Endothelial cell of umbilical vein (primary cell): ENCODE measurements at regions not wholly inside any gene's neighbourhood (a gene's known extent, or its start where the extent isn't known, plus 50 kb on each side); places are given as distances from the start of the nearest gene placed in this dataset.

Source experiments
- BruUV-seq: library from RNA; stranded (reverse); fragments of 400-500 nt; replicated peaks from 2 replicates; lab custom pipeline; 2021; lab: Mats Ljungman, UMichigan
- CTCF ChIA-PET: fragments of 300-600, 350-600 bp; sonication (Branson Sonifier 250); formaldehyde crosslinking; loops from one replicate; lab custom pipeline; 2021; ENCODE audit warnings: antibody characterized with exemption, inconsistent platforms; lab: Charles Lee
- POLR2A ChIA-PET: fragments of 300-600, 350-600 bp; sonication (Branson Sonifier 250); formaldehyde crosslinking; loops from one replicate; lab custom pipeline; 2021; ENCODE audit warnings: antibody characterized with exemption, inconsistent platforms; lab: Charles Lee
- DNase-seq: peaks from one replicate; pipeline ENCODE4 v3.0.0-alpha.2; 2011; ENCODE audit warnings: low read depth, low spot score
- FAIRE-seq: peaks from 2 replicates; lab custom pipeline; 2011; peaks lifted over from hg19 to GRCh38; lab: Jason Lieb, UNC
- H2AFZ ChIP-seq: 2 replicates; pipeline ENCODE4 v1.6.0; 2012; ENCODE audit warnings: low read depth, low read length, control low read depth, inconsistent platforms
- H3K27ac ChIP-seq: 2 replicates; pipeline ENCODE4 v1.5.1; 2011; ENCODE audit warnings: low read depth, mild to moderate bottlenecking, control low read depth, low read length, moderate library complexity; ENCODE audit not compliant: insufficient read depth
- H3K27me3 ChIP-seq, 2 experiments: 2 replicates each; pipeline versions ENCODE4 v1.6.0 to v1.6.1; 2011; ENCODE audit warnings: low read length in 2 of 2, mixed read lengths in 1 of 2; ENCODE audit not compliant: control insufficient read depth in 2 of 2, insufficient read depth in 2 of 2
- H3K36me3 ChIP-seq, 2 experiments: 2 replicates in 1 of 2; 3 replicates in 1 of 2; pipeline ENCODE4 v1.5.1; 2011; ENCODE audit warnings: low read length in 2 of 2, mild to moderate bottlenecking in 1 of 2, moderate library complexity in 1 of 2; ENCODE audit not compliant: control insufficient read depth in 2 of 2, insufficient read depth in 2 of 2; ENCODE audit errors: extremely low read depth in 1 of 2
- H3K4me1 ChIP-seq: 3 replicates; pipeline ENCODE4 v1.5.1; 2011; ENCODE audit warnings: mild to moderate bottlenecking, low read length; ENCODE audit not compliant: control insufficient read depth, insufficient read depth; ENCODE audit errors: extremely low read depth
- H3K4me2 ChIP-seq: 2 replicates; pipeline ENCODE4 v1.6.1; 2011; ENCODE audit warnings: low read length, control low read depth, mixed read lengths; ENCODE audit not compliant: insufficient read depth
- H3K4me3 ChIP-seq, 3 experiments: fragments of 200-600 bp in 1 of 3; sonication (generic), shearing (Covaris generic) in 1 of 3; replicated peaks in 1 of 3; 2 replicates each; pipeline ENCODE4 v1.5.1; 2011 to 2016; ENCODE audit warnings: control low read depth in 3 of 3, low read length in 3 of 3, mild to moderate bottlenecking in 2 of 3, inconsistent platforms in 1 of 3, low read depth in 1 of 3, moderate library complexity in 1 of 3; ENCODE audit not compliant: insufficient read depth in 1 of 3
- H3K79me2 ChIP-seq: 2 replicates; pipeline ENCODE4 v1.6.0; 2012; ENCODE audit warnings: low read length, inconsistent platforms; ENCODE audit not compliant: control insufficient read depth, insufficient read depth
- H3K9ac ChIP-seq: replicated peaks from 2 replicates; pipeline ENCODE3; 2011; ENCODE audit warnings: low read length, control low read depth; ENCODE audit not compliant: insufficient read depth; ENCODE audit errors: extremely low read depth
- H3K9me1 ChIP-seq: replicated peaks from 3 replicates; pipeline ENCODE4 v1.6.0; 2011; ENCODE audit warnings: mild to moderate bottlenecking, low read length; ENCODE audit not compliant: control insufficient read depth, insufficient read depth; ENCODE audit errors: extremely low read depth
- H3K9me3 ChIP-seq: replicated peaks from 2 replicates; pipeline ENCODE4 v1.5.1; 2012; ENCODE audit warnings: low read length, inconsistent platforms; ENCODE audit not compliant: control insufficient read depth, insufficient read depth
- H4K20me1 ChIP-seq: replicated peaks from 2 replicates; pipeline ENCODE3; 2011; ENCODE audit warnings: mild to moderate bottlenecking, low read length; ENCODE audit not compliant: control insufficient read depth, insufficient read depth; ENCODE audit errors: extremely low read depth
- CTCF ChIP-seq, 2 donors: IDR thresholded peaks; 1 replicate in 1 of 2; 2 replicates in 1 of 2; pipeline ENCODE4 v1.5.1; 2011; ENCODE audit warnings: low read length in 2 of 2, mild to moderate bottlenecking in 2 of 2, moderate library complexity in 2 of 2, control low read depth in 1 of 2, inconsistent platforms in 1 of 2, low read depth in 1 of 2; ENCODE audit not compliant: insufficient read depth in 1 of 2; ENCODE audit errors: extremely low read depth in 1 of 2
- EZH2 ChIP-seq: IDR thresholded peaks from 2 replicates; pipeline ENCODE4 v1.6.1; 2012; ENCODE audit warnings: borderline replicate concordance, low read depth, mild to moderate bottlenecking, moderate library complexity, low read length, inconsistent platforms; ENCODE audit not compliant: severe bottlenecking
- FOS ChIP-seq: IDR thresholded peaks from 2 replicates; pipeline ENCODE4 v1.6.1; 2011; ENCODE audit warnings: mild to moderate bottlenecking, low read length, moderate library complexity, borderline replicate concordance; ENCODE audit not compliant: insufficient read depth
- GATA2 ChIP-seq: IDR thresholded peaks from 2 replicates; pipeline ENCODE4 v1.7.0; 2011; ENCODE audit warnings: low read depth, mild to moderate bottlenecking, moderate library complexity, mixed read lengths, low read length; ENCODE audit not compliant: insufficient read length, insufficient read depth
- JUN ChIP-seq: IDR thresholded peaks from 2 replicates; pipeline ENCODE4 v1.6.1; 2011; ENCODE audit warnings: borderline replicate concordance, low read depth; ENCODE audit not compliant: insufficient read length, insufficient read depth
- MAX ChIP-seq: IDR thresholded peaks from 2 replicates; pipeline ENCODE4 v1.6.1; 2011; ENCODE audit not compliant: insufficient read depth, insufficient read length
- MYC ChIP-seq: IDR thresholded peaks from one replicate; pipeline ENCODE4 v1.6.1; 2011; ENCODE audit warnings: mild to moderate bottlenecking, low read depth, low read length
- POLR2A ChIP-seq: IDR thresholded peaks from 2 replicates; pipeline ENCODE4 v1.6.1; 2012; ENCODE audit warnings: low read depth, mild to moderate bottlenecking, control low read depth, low read length
- POLR2AphosphoS5 ChIP-seq: IDR thresholded peaks from 2 replicates; pipeline ENCODE4 v1.6.1; 2012; ENCODE audit warnings: low read depth, mild to moderate bottlenecking, control low read depth, low read length, moderate library complexity; ENCODE audit not compliant: insufficient read depth
- dilution Hi-C: fragments of 300-500 bp; cut with MboI; formaldehyde crosslinking; loops from one replicate; pipeline ENCODE4 v1.15.0; 2019; ENCODE audit warnings: low sequenced_read_pairs; ENCODE audit not compliant: extremely low pct_ligation_motif_present
- intact Hi-C: fragments of 100-400 bp; cut with micrococcal nuclease; formaldehyde crosslinking; loops from one replicate; pipeline ENCODE4 v1.10.0; 2022

GRCh38 chr5:51997500-51997899 is 614.3 kb downstream of the ISL1 start:
- H3K9me1 ChIP-seq = no peaks in the 10 kb centered on the region
- H3K79me2 ChIP-seq = no peaks in the 10 kb centered on the region
- H2AFZ ChIP-seq = no peak overlapping the region
- TF ChIP-seq POLR2A = no peak
- TF ChIP-seq MAX = no peak
- TF ChIP-seq JUN = no peak
- no peak for TF ChIP-seq CTCF (IDR thresholded peaks at IDR 0.05; ENCODE audit: extremely low read depth in 1 of 2, insufficient read depth in 1 of 2, low read depth in 1 of 2, low read length in 2 of 2)
- TF ChIP-seq EZH2 = no peak
- no peak for TF ChIP-seq GATA2
- no peak for TF ChIP-seq MYC
- no peak for TF ChIP-seq POLR2AphosphoS5
- TF ChIP-seq FOS = no peak
- no peak overlapping the region for H3K4me3 ChIP-seq
- H3K4me2 ChIP-seq = no peak overlapping the region
- CTCF ChIA-PET = interaction anchor here (1.3 kb wide), 1 partner anchor 1039 kb away, joined by 4 read pairs; no protein-coding TSS in a partner anchor
- no peaks in the 10 kb centered on the region for H4K20me1 ChIP-seq
- H3K27me3 ChIP-seq = no peaks in the 10 kb centered on the region
- H3K4me1 ChIP-seq = no peaks in the 10 kb centered on the region
- H3K9ac ChIP-seq = no peak overlapping the region
- intact Hi-C loops = no loop called here
- POLR2A ChIA-PET = no interaction called here
- no TSS peak for BruUV-seq
- FAIRE-seq (no peak), DNase-seq (no peak)
- no peak overlapping the region for H3K27ac ChIP-seq
- no peaks in the 10 kb centered on the region for H3K9me3 ChIP-seq
- H3K36me3 ChIP-seq = no peaks in the 10 kb centered on the region
- dilution Hi-C loops = no loop called here
